ENCODE measurements at regions not wholly inside any gene's neighbourhood (a gene's known extent, or its start where the extent isn't known, plus 50 kb on each side); places are given as distances from the start of the nearest gene placed in this dataset.

DNA sequence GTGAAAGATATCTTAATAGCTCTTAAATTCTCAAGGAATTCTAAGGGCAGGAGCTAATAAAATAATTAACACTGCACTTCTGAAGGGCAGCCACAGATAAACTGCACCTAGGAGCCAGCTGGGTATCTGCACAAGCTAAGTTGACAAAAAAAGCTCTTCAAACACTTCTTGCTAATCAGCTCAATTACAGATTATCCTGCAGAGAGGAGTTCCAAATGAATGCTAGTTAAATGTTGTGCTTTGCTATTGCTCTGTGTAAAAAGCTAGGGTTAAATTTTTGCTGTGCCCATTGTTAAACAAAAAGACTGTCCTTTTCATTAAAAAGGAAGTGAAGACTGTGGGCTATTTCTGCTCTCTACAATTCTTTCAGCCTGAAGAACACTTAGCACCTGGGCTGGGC, 158.5 kb upstream of the SHISA6 start:
- in situ Hi-C loops (cut with HindIII; ENCODE audit: low sequenced_read_pairs), result no loop called here

DNA sequence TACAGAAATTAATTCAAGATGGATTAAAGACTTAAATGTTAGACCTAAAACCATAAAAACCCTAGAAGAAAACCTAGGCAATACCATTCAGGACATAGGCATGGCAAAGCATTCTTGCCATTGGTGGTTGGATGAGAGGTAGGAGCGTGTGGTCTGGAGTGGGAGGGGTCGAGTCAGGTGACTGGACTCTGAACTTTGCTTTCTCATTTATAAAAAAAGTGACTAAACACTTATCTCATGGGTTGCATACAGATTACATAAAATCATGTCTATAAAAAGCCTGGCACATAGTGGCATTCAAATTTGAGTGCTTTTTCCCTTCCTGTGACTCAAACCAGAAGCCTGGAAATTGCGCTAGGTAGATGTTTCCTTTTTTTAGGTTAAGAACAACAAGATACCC, 159.7 kb upstream of the SHISA6 start:
- in situ Hi-C loops (cut with HindIII; ENCODE audit: low sequenced_read_pairs), result no loop called here

- in situ Hi-C loops (cut with HindIII; ENCODE audit: low sequenced_read_pairs), result loop anchor here (5.0 kb wide), 1 partner anchor 90 kb away; no protein-coding TSS in a partner anchor
These were observed 163.3 kb upstream of the SHISA6 start for GRCh38 chr17:11077673-11078072.

- in situ Hi-C loops (cut with HindIII; ENCODE audit: low sequenced_read_pairs), result no loop called here
These were observed 166.6 kb upstream of the SHISA6 start for GRCh38 chr17:11074451-11074850.

- in situ Hi-C loops (cut with HindIII; ENCODE audit: low sequenced_read_pairs), result no loop called here
These were observed 184.1 kb upstream of the SHISA6 start for GRCh38 chr17:11056926-11057325.

DNA sequence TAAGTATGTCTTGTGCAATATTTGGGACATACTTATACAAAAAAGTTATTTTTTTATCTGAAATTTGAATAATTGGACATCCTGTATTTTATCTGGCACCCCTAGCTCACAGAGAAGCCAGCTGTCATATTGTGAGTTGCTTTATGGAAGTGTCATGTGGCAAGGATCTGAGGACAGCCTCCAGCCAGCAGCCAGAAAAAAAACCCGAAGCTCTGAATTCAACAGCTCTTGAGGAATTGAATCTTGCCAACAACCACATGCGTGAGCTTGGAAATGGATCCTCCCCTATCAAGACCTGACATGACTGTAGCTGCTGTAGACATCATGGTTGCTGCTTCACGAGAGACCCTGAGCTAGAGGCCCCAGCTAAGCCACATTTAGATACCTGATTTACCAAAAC, 187.2 kb upstream of the SHISA6 start:
- in situ Hi-C loops (cut with HindIII; ENCODE audit: low sequenced_read_pairs), result no loop called here

DNA sequence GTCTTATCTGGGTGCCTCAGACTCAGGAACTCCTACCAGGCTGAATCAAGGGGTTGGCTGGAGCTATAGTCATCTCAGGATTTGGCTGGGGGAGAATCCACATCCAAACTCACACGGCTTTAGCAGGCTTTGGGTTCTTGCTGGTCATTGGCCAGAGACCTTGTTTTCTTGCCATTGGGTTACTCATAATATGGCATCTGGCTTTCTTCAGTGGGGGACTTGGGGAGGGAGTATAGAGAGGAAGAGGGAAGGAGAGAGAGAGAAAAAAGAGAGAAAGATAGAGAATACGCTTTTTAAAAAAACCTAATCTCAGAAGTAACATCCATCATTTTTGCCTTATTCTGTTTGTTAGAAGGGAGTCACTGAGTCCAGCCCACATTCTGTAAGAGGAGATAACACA, 191.5 kb upstream of the SHISA6 start:
- in situ Hi-C loops (cut with HindIII; ENCODE audit: low sequenced_read_pairs), result no loop called here

- in situ Hi-C loops (cut with HindIII; ENCODE audit: low sequenced_read_pairs), result no loop called here
These were observed 193.8 kb upstream of the SHISA6 start for GRCh38 chr17:11047228-11047627.

GRCh38 chr17:11039342-11039741, 201.5 kb upstream of the PIRT start:
- in situ Hi-C loops (cut with HindIII; ENCODE audit: low sequenced_read_pairs), result no loop called here

DNA sequence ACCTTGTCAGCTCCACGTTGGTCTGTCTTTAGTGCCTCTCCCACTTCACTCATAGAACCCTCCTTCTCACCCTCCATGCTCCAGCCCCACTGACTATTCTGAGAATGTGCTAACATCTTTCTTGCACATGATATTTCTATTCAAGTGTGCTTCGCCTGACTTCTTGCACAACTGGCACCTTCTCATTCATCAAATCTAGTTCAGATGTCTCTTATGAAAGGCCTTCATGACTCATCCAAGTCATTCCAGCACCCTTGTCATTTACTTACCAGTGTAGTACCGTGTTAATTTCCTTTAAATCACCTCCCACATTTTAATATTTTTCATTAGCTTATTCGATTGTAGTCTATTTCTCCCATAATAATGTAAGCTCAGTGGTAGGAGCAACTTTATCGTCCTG, 197.8 kb upstream of the PIRT start:
- in situ Hi-C loops (cut with HindIII; ENCODE audit: low sequenced_read_pairs), result no loop called here

DNA sequence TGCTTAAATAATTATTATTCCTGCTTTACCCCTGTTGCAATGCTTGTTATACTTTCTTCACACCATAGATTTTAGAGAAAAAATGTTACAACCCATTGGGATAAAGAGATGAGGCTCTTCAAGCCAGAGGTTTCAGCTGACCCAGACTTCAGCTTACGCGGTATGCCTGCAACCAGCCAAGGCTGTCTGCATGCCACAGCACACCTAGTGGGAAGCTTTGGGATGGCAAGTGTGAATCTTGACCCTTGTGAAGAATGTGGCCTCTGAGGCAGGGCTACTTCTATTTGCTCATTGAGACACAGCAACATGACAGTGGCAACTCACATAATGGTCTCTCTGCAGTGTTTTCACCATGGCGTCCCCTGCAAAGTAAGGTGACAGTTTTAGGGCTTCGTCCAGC, 193.9 kb upstream of the PIRT start:
- in situ Hi-C loops (cut with HindIII; ENCODE audit: low sequenced_read_pairs), result no loop called here

DNA sequence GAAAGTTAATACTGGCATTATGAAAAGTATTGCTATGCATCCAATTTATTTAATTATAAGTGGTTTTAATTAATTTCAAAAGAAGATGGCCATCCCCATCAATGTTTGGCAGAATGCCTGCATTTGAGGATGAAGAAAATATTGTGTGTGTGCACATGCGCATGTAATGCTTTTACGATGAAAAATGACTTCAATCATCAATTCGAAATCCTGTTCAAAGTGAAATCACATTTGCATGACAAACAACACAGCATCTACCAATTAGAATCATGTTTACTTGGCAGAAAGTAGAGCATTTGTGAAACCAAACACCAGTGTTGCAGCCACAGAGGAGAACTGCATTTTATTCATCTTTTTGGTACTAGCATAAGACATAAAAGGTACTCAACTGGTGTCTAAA, 191.9 kb upstream of the PIRT start:
- in situ Hi-C loops (cut with HindIII; ENCODE audit: low sequenced_read_pairs), result loop anchor here (5.0 kb wide), 1 partner anchor 73 kb away; no protein-coding TSS in a partner anchor

GRCh38 chr17:11028349-11028748, 190.5 kb upstream of the PIRT start:
- in situ Hi-C loops (cut with HindIII; ENCODE audit: low sequenced_read_pairs), result loop anchor here (5.0 kb wide), 1 partner anchor 74 kb away; no protein-coding TSS in a partner anchor

GRCh38 chr17:11026903-11027302, 189.0 kb upstream of the PIRT start:
- in situ Hi-C loops (cut with HindIII; ENCODE audit: low sequenced_read_pairs), result loop anchor here (5.0 kb wide), 1 partner anchor 75 kb away; no protein-coding TSS in a partner anchor

DNA sequence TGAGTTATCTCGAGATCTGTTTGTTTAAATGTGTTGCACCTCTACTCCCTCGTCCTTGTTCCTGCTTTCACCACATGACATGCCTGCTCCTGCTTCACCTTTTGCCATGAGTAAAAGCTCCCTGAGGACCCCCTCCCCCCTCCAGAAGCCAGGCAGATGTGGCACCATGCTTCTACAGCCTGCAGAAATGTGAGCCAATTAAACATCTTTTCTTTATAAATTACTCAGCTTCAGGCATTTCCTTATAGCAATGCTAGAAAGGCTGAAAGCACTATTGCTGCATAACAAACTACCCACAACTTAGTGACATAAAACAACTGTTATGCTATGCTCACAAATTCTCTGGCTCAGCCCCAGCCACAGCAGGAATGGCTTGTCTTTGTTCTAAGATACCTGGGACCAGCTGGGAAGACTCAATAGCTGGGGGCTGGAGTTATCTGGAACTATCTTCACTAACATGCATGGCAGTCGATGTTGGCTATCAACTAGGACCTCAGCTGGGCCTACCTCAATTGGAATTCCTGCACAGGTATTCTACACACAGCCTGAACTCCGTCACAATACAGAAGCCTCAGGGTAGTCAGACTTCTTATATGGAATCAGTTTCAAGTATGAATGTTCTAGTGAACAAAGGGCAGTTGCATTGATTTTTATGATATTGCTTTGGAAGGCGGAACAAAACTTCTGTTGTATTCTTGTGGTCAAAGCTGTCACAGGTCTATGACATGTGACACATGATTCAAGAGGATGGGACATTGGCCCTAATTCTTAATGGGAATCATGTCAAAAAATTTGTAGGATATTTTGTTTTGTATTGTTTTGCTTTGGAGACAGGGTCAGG, 186.0 kb upstream of the PIRT start:
- in situ Hi-C loops (cut with HindIII; ENCODE audit: low sequenced_read_pairs), result no loop called here

- in situ Hi-C loops (cut with HindIII; ENCODE audit: low sequenced_read_pairs), result no loop called here
These were observed 168.6 kb upstream of the PIRT start for GRCh38 chr17:11006530-11006929.

- in situ Hi-C loops (cut with HindIII; ENCODE audit: low sequenced_read_pairs), result no loop called here
These were observed 168.1 kb upstream of the PIRT start for GRCh38 chr17:11005940-11006339.

DNA sequence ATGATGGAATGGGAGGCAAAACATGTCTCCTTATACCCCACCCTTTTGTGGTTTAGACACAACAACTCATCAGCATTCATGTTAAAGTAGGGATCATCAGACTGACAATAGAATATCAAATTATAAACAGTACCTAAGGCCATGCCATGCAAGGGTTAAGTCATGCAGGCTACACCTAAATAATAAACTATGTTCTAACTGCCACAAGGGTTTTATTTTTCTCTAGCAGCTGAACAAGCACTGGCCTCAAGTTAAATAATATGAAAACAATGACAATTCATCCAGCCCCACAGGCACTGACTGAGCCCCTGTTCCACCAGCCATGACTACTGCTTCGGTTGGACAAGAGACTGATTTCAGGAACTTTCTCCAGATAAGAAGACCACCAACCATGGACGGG, 164.5 kb upstream of the PIRT start:
- in situ Hi-C loops (cut with HindIII; ENCODE audit: low sequenced_read_pairs), result no loop called here

- in situ Hi-C loops (cut with HindIII; ENCODE audit: low sequenced_read_pairs), result no loop called here
These were observed 163.8 kb upstream of the PIRT start for GRCh38 chr17:11001651-11002050.

DNA sequence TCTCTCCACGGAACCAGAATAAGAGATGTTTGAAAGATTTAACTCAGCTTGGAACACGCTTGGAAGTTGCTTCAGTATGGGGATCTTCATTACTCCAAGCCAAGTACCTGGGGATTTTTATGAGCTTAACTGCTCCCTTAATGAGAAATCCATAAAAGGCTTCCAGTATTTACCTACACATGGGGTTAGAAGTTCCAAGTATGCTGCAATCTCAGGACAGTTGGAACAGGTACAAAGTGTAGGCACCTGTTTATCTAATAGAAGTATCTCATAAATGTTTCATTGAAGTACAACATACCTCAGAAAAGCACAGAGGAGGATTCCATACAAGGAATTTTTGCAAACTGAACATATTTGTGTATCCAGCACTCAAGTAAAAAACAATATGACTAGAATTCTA, 161.6 kb upstream of the PIRT start:
- in situ Hi-C loops (cut with HindIII; ENCODE audit: low sequenced_read_pairs), result no loop called here

- in situ Hi-C loops (cut with HindIII; ENCODE audit: low sequenced_read_pairs), result no loop called here
These were observed 155.2 kb upstream of the PIRT start for GRCh38 chr17:10993126-10993525.

DNA sequence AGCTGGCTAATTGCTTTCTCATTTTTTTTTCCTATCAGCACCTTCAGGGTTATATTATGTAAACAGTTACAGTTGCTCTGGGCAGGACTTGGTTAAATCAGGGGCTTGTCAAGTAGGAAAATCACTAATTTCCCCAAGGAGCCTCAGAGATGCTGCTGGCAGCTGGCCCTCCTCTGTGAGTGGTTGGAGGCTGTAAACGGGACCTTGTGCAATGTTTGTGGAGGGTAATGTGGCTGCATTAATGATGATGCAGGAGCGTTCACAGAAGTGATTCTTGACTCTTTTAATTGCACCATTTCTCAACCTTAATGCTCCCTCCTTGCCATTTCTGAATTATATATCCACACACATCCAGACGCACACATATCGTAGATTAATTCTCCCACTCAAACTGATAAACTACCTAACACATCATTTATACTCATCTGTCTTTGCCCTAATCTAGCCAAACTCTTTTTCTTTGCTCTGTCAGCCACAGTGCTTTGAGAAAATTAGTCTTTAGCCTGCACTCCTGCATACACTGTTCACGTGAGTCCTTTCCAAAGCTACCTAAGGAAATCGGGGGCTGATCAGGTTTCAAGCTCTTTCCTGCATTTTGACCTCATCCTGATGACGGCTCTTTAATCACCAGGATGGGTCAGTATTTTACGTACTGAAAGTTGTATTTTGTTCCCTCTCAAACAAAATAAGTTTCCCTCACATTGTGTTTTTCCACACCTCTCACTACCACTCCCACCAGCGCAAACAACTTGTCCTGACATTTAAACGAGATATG, 154.4 kb upstream of the PIRT start:
- in situ Hi-C loops (cut with HindIII; ENCODE audit: low sequenced_read_pairs), result no loop called here
